22Rv1 (cell line): ENCODE measurements at regions not wholly inside any gene's neighbourhood (a gene's known extent, or its start where the extent isn't known, plus 50 kb on each side); places are given as distances from the start of the nearest gene placed in this dataset.

Experiments
- CTCF ChIP-seq: fragments of 450-650 bp; IDR thresholded peaks from 2 replicates; pipeline ENCODE4 v1.5.1; 2017; ENCODE audit warnings: mild to moderate bottlenecking
- ZFX ChIP-seq: fragments of 450-650 bp; IDR thresholded peaks from 2 replicates; pipeline ENCODE4 v1.6.1; 2017; ENCODE audit warnings: antibody characterized with exemption, borderline replicate concordance

GRCh38 chr10:113298616-113299015 lies 254.2 kb upstream of the HABP2 start:
- TF ChIP-seq CTCF (no peak), ZFX (no peak)
